ENCODE measurements at regions not wholly inside any gene's neighbourhood (a gene's known extent, or its start where the extent isn't known, plus 50 kb on each side); places are given as distances from the start of the nearest gene placed in this dataset.

DNA sequence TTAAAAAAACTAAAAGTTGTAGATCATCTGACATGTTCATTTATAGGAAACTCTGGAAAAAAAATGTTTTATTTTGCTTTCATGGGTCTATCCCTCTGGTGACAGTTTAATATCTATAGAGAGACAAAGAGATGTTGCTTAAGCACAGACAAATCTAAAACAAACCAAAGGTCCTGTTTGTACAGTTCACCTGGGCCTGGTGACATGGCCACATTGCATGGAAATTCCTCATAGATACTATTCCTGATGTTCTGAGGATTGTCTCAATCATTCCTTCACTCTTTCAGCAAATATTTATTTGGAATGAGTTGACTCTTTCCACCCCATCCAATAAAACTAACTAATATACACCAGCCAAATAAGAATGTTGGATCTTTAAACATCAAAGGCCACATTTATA is 259.1 kb upstream of the NOCT start:
- CTCF ChIA-PET, result no interaction called here
- H3K9me3 Mint-ChIP-seq (ENCODE audit: insufficient read depth), result no peaks in the 10 kb centered on the region
- no peak for DNase-seq
- POLR2A ChIA-PET, result no interaction called here
- no peak overlapping the region for H3K4me3 Mint-ChIP-seq
- H3K36me3 Mint-ChIP-seq (ENCODE audit: low read depth), result no peaks in the 10 kb centered on the region
- H3K27me3 Mint-ChIP-seq (ENCODE audit: low read depth), result no peaks in the 10 kb centered on the region
- ATAC-seq, result no peak
- H3K4me1 Mint-ChIP-seq (ENCODE audit: low read depth), result no peaks in the 10 kb centered on the region
- no peak overlapping the region for H3K27ac Mint-ChIP-seq

DNA sequence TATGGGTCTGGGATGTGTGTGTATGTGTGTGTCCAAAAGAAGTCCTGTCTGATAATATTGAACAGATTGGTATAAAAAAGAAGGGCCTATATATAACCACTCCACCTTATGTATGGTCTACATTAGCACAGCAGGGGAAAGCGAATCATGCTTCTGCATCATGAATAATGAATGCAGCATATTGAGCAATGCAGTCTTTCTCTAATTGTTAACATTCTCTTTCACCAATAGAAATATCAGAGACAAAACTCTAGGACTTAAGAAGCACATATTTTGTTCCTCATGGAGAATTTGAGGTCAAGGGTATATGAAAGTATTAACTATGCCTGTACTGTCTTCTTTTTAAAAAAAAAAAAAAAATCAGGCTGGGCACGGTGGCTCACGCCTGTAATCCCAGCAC is 264.3 kb upstream of the NOCT start:
- H3K4me1 Mint-ChIP-seq (ENCODE audit: low read depth), result no peaks in the 10 kb centered on the region
- no peaks in the 10 kb centered on the region for H3K9me3 Mint-ChIP-seq (ENCODE audit: insufficient read depth)
- no peak for ATAC-seq
- no peaks in the 10 kb centered on the region for H3K27me3 Mint-ChIP-seq (ENCODE audit: low read depth)
- no peaks in the 10 kb centered on the region for H3K36me3 Mint-ChIP-seq (ENCODE audit: low read depth)
- H3K4me3 Mint-ChIP-seq, result no peak overlapping the region
- ChIA-PET POLR2A (no interaction called here), CTCF (no interaction called here)
- no peak for DNase-seq
- no peak overlapping the region for H3K27ac Mint-ChIP-seq

DNA sequence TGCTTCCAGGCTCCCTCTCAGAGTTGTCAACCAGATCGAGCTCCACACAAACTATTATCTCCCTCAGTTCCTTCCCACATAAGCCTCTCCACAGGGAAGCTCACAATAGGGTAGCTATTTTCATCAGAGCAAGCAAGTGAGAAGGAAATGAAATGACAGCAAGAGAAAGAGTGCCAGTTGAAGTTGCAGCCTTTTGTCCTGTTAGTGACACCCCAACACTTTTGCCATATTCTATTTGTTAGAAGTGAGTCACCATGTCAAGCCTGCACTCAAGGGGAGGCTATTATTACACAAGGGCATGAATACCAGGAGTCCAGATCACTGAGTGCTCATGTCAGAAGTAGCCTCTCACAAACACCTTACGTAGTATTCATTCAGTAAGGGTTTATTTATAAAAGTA is 266.3 kb upstream of the NOCT start:
- Mint-ChIP-seq H3K27ac (no peak overlapping the region), H3K4me3 (no peak overlapping the region), H3K36me3 (ENCODE audit: low read depth) (no peaks in the 10 kb centered on the region), H3K9me3 (ENCODE audit: insufficient read depth) (no peaks in the 10 kb centered on the region), H3K4me1 (ENCODE audit: low read depth) (no peaks in the 10 kb centered on the region), H3K27me3 (ENCODE audit: low read depth) (no peaks in the 10 kb centered on the region)
- CTCF ChIA-PET, result no interaction called here
- POLR2A ChIA-PET, result no interaction called here
- DNase-seq (no peak), ATAC-seq (no peak)

DNA sequence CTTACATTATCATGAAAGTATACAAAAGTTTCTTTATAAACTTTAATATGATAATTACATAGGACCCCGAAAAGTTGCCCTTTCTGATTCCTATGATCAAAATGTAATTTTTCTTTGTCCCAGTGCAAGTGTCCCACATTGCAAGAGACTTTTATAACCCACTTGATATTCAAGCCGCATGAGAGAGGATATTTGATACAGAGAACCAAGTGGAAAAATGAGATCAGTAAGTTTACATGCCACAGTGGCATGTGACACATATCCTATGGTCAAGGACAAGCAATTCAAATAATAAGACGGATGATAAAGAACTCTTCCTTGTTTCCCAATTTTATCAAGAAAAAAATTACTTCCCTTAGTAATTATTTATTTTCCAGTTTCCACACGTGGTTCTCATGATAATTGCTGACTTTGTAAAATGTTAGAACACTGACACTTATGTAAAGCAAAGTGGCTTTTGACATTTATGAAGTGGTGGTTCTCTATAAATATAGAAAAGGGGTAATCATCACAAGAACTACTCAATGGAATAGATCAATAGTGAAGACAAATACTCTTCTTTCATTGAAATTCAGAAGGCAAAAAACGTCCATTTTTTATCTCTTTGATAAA is 273.7 kb upstream of the NOCT start:
- Mint-ChIP-seq H3K27me3 (ENCODE audit: low read depth) (no peaks in the 10 kb centered on the region), H3K27ac (no peak overlapping the region), H3K4me3 (no peak overlapping the region), H3K9me3 (ENCODE audit: insufficient read depth) (peaks cover 5% of the 10 kb centered on the region), H3K4me1 (ENCODE audit: low read depth) (no peaks in the 10 kb centered on the region), H3K36me3 (ENCODE audit: low read depth) (no peaks in the 10 kb centered on the region)
- no peak for ATAC-seq
- ChIA-PET CTCF (no interaction called here), POLR2A (no interaction called here)
- DNase-seq, result no peak

DNA sequence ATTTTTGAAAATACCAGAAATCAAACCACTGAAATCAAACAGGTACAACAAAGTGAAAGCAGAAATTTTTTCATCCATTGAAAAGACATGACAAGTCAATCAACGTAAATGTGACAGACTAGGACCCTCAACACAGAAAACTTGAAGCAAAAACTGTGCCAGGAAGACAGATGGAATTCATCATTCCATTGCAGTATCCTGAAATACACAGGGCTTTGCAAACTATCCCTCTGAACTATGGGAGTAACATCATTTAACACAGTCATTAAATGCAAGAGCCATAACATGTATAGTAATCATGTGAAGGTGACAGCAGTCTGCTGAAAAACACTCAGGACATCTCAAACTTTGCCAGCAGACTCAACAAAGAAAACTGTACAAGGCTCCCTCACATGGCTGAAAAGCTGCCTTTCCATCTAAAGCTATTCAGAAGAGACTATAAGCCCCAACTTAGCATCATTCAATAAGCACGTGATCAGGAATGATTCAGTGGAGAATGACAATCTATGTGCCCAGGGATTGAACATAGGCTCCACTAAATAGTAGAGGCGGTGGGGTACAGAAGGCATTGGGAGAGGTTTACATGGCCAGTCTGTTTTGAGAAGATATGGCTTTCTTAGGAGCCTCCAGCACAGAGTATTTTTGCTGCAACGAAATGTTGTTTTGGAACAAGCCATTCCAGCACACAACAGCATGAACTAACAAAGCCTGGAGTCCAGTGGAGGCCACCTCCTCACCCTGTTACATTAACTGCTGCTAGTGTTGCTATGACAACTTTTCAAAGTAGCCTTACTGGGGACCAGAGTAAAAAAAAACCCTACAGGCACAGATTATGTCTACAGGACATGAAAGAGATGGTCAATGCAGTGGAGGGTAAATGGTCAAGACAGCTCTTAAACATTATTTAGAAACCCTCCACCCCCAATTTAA is 274.5 kb upstream of the NOCT start:
- no peak for ATAC-seq

DNA sequence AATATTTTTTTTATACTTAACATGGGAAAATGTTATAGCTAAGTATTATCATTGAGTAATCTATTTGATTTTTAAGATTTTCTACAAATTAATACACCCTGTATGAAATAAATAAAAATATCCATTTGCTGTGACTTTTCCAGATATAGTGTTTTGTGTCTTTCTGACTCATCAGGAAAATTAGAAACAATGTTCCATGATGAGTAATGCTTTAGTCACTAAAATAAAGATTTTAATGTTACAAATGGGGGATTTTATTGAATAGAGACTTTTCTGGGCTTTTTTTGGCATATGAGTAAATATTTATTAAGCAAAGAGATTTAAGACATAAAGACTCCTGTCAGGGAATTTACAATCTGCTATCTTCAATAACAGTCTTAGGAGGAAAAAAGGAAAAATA is 279.2 kb upstream of the NOCT start:
- CTCF ChIA-PET, result no interaction called here

More for the DNA sequence above, 274.5 kb upstream of the NOCT start:
- H3K4me1 Mint-ChIP-seq (ENCODE audit: low read depth), result no peaks in the 10 kb centered on the region
- H3K36me3 Mint-ChIP-seq (ENCODE audit: low read depth), result no peaks in the 10 kb centered on the region
- H3K9me3 Mint-ChIP-seq (ENCODE audit: insufficient read depth), result peaks cover 5% of the 10 kb centered on the region
- no peak overlapping the region for H3K27ac Mint-ChIP-seq
- no peaks in the 10 kb centered on the region for H3K27me3 Mint-ChIP-seq (ENCODE audit: low read depth)
- CTCF ChIA-PET, result no interaction called here
- DNase-seq, result no peak
- no peak overlapping the region for H3K4me3 Mint-ChIP-seq
- POLR2A ChIA-PET, result no interaction called here

DNA sequence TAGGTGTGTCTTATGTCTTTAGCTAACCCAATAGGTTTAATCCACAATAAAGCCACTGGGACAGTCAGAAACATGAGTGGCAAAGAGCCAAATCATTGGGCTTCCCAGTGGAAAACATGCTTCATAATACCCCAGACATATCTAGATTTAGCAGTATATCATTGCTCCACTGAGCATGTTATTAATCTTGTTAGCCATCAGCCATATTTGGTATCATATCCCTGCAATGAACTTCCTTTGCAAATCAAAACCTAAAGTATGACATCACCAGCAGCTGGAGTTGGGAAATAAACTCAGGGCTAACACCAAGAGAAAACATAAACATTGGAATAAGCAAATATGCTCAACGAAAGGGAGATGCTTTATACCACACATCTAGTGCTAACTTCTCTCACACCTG is 280.8 kb upstream of the NOCT start:
- no peak overlapping the region for H3K27ac Mint-ChIP-seq
- no peaks in the 10 kb centered on the region for H3K36me3 Mint-ChIP-seq (ENCODE audit: low read depth)
- no peaks in the 10 kb centered on the region for H3K4me1 Mint-ChIP-seq (ENCODE audit: low read depth)
- ATAC-seq, result no peak
- H3K9me3 Mint-ChIP-seq (ENCODE audit: insufficient read depth), result no peaks in the 10 kb centered on the region
- ChIA-PET POLR2A (no interaction called here), CTCF (no interaction called here)
- no peaks in the 10 kb centered on the region for H3K27me3 Mint-ChIP-seq (ENCODE audit: low read depth)
- no peak for DNase-seq
- H3K4me3 Mint-ChIP-seq, result no peak overlapping the region

More for the DNA sequence above, 279.2 kb upstream of the NOCT start:
- Mint-ChIP-seq H3K4me1 (ENCODE audit: low read depth) (no peaks in the 10 kb centered on the region), H3K27me3 (ENCODE audit: low read depth) (no peaks in the 10 kb centered on the region), H3K4me3 (no peak overlapping the region), H3K36me3 (ENCODE audit: low read depth) (no peaks in the 10 kb centered on the region), H3K9me3 (ENCODE audit: insufficient read depth) (peaks cover 5% of the 10 kb centered on the region), H3K27ac (no peak overlapping the region)
- ATAC-seq (no peak), DNase-seq (no peak)
- POLR2A ChIA-PET, result no interaction called here

DNA sequence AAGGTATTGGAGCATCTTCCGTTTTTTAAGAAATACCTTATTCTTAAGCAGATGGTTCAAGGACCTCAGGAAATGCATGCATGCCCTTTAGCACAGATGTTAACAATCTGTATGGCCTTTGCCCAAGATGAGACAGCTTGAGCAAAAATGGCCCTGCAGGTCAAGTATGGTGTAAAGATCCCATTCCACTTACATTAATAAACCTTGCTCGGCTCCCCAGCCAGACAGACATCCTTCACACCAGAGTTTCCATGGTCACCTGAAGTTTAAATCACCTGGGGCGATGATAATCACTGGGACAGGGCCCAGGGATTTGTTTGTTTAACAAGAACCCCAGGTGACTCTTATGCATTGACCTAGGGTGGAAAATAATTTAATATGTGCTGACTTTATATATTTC is 287.0 kb upstream of the NOCT start:
- POLR2A ChIA-PET, result no interaction called here
- Mint-ChIP-seq H3K9me3 (ENCODE audit: insufficient read depth) (no peaks in the 10 kb centered on the region), H3K27me3 (ENCODE audit: low read depth) (no peaks in the 10 kb centered on the region), H3K4me1 (ENCODE audit: low read depth) (no peaks in the 10 kb centered on the region), H3K4me3 (no peak overlapping the region), H3K36me3 (ENCODE audit: low read depth) (no peaks in the 10 kb centered on the region), H3K27ac (no peak overlapping the region)
- ATAC-seq (no peak), DNase-seq (no peak)
- CTCF ChIA-PET, result no interaction called here

DNA sequence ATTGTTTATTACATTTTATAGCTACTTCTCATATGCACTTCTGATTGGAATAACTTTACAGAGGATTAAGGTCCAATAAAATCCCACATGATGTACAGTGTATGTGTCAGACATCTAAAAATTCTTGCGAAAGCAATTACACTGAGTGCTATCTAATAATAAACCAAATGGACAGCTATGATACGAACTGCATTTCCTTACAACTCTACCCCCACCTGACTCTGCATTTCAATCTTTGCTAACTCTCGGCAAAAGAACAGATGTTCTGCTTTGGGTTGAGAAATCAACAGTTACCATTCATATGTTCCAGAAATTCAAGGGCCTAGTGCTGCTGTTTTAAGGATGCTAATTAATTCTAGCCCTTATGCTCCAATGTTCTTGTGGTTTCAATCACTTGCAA is 287.9 kb upstream of the NOCT start:
- CTCF ChIA-PET, result no interaction called here

DNA sequence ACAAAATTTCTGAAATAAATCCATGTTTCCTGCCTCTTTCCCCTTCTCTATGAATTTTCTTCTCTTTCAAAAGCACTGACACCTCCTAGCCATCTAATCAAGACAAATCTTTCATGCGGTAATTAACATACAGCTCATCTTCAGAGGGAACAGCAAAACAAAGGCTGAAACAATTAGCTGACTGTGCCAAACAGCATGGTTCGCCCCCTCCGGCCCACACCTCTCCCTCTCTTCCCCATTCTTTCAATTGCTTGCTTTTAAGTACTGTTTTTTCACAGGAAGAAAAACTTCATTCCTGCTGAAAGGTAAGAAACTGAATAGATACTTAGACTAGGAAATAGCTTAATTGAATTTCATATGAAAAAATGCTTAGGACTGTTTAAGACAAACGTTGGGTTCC is 291.1 kb upstream of the NOCT start:
- CTCF ChIA-PET, result no interaction called here
- no peaks in the 10 kb centered on the region for H3K36me3 Mint-ChIP-seq (ENCODE audit: low read depth)
- no peaks in the 10 kb centered on the region for H3K9me3 Mint-ChIP-seq (ENCODE audit: insufficient read depth)
- ATAC-seq, result no peak
- POLR2A ChIA-PET, result no interaction called here
- H3K27me3 Mint-ChIP-seq (ENCODE audit: low read depth), result no peaks in the 10 kb centered on the region
- H3K4me1 Mint-ChIP-seq (ENCODE audit: low read depth), result no peaks in the 10 kb centered on the region
- H3K4me3 Mint-ChIP-seq, result no peak overlapping the region
- no peak overlapping the region for H3K27ac Mint-ChIP-seq
- no peak for DNase-seq

More for the DNA sequence above, 287.9 kb upstream of the NOCT start:
- Mint-ChIP-seq H3K27me3 (ENCODE audit: low read depth) (no peaks in the 10 kb centered on the region), H3K36me3 (ENCODE audit: low read depth) (no peaks in the 10 kb centered on the region), H3K9me3 (ENCODE audit: insufficient read depth) (no peaks in the 10 kb centered on the region), H3K4me1 (ENCODE audit: low read depth) (no peaks in the 10 kb centered on the region), H3K27ac (no peak overlapping the region), H3K4me3 (no peak overlapping the region)
- POLR2A ChIA-PET, result no interaction called here
- ATAC-seq (no peak), DNase-seq (no peak)

DNA sequence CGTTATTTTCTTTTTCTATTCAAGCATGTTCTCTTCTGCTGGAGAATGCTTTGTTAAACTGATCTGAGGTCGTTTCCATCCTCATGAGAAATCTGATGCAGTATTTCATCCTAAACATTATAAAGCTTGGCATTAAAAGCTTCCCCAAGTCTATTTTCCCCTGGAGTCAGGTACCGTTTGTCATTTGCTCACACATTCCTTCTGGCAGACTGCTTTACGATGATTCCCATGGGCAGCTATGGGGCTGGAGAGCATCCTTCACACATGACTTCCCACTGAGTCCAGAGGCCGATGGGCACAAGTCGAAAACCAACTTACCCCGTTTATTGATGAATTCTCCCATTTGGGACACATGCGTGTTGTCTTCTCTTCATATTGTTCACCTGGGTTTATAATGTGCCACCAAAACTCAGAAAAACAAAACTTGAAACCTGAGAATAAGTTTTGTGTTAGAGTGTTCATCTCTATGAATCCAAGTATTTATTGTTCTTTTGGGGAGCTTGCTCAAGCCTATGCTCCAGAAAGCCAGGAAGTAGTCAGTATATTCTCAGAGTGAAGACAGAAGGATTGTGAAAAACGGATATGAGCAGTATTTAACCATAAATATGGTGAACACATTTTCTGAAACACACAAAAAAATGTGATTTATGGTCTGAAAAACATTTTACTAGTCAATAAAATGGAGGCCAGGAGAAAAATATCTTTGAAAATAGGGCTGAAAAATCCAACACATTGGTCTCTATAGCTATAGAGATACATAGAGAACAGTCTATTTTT is 298.8 kb upstream of the NOCT start:
- Mint-ChIP-seq H3K9me3 (ENCODE audit: insufficient read depth) (no peaks in the 10 kb centered on the region), H3K36me3 (ENCODE audit: low read depth) (no peaks in the 10 kb centered on the region), H3K27ac (no peak overlapping the region), H3K4me1 (ENCODE audit: low read depth) (no peaks in the 10 kb centered on the region), H3K27me3 (ENCODE audit: low read depth) (no peaks in the 10 kb centered on the region), H3K4me3 (no peak overlapping the region)
- ATAC-seq (no peak), DNase-seq (no peak)
- POLR2A ChIA-PET, result no interaction called here
- CTCF ChIA-PET, result no interaction called here

DNA sequence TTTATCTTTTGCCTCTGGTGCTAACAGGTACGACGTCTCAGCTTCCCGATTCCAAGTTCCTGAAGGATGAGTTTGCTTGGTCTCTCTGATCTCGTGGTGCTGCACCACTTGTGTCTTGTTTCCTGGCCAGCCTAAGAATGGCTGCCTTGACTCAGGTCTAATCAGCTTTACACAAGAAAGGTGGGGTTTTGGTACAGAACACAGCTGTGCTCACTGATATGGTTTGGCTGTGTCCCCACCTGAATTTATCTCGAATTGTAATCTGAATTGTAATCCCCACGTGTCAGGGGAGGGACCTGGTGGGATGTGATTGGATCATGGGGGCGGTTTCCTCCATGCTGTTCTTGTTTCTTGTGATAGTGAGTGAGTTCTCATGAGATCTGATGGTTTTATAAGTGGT is 305.3 kb upstream of the NOCT start:
- no peak overlapping the region for H3K27ac Mint-ChIP-seq
- no peak for DNase-seq
- H3K9me3 Mint-ChIP-seq (ENCODE audit: insufficient read depth), result no peaks in the 10 kb centered on the region
- ATAC-seq, result no peak
- POLR2A ChIA-PET, result no interaction called here
- no peaks in the 10 kb centered on the region for H3K4me1 Mint-ChIP-seq (ENCODE audit: low read depth)
- H3K4me3 Mint-ChIP-seq, result no peak overlapping the region
- CTCF ChIA-PET, result no interaction called here
- H3K36me3 Mint-ChIP-seq (ENCODE audit: low read depth), result no peaks in the 10 kb centered on the region
- H3K27me3 Mint-ChIP-seq (ENCODE audit: low read depth), result no peaks in the 10 kb centered on the region

Measured in activated CD8-positive, alpha-beta T cell treated with anti-CD3 and anti-CD28 coated beads, Interleukin-2, amount 10 ng/mL, durations not matched to agents 7 days and 5 days (primary cell).